ENCODE measurements at regions not wholly inside any gene's neighbourhood (a gene's known extent, or its start where the extent isn't known, plus 50 kb on each side); places are given as distances from the start of the nearest gene placed in this dataset.

- Histone ChIP-seq H3K27ac (ENCODE audit: low read depth, low read length) (no peak overlapping the region), H4K20me1 (ENCODE audit: insufficient read depth) (no peaks in the 10 kb centered on the region), H3K4me3 (replicated peaks in 1 of 2; ENCODE audit: low read depth in 1 of 2, low read length in 2 of 2) (no peak overlapping the region), H3K79me2 (ENCODE audit: insufficient read depth, low read length) (no peaks in the 10 kb centered on the region), H3K9ac (ENCODE audit: low read length) (no peak overlapping the region), H3K27me3 (ENCODE audit: insufficient read depth, low read length) (no peaks in the 10 kb centered on the region), H3K9me3 (ENCODE audit: control insufficient read depth in 1 of 2, insufficient read depth in 1 of 2, low read depth in 1 of 2, low read length in 2 of 2) (no peaks in the 10 kb centered on the region), H3K9me2 (ENCODE audit: insufficient read depth) (no peaks in the 10 kb centered on the region), H3K4me1 (ENCODE audit: control insufficient read depth in 1 of 2, insufficient read depth in 2 of 2, low read length in 2 of 2) (no peaks in the 10 kb centered on the region), H3K4me2 (ENCODE audit: low read length) (no peak overlapping the region), H3K36me3 (ENCODE audit: control insufficient read depth in 1 of 2, insufficient read depth in 2 of 2, low read length in 2 of 2) (no peaks in the 10 kb centered on the region), H2AFZ (ENCODE audit: low read depth, low read length, poor library complexity, severe bottlenecking) (no peak overlapping the region)
- POLR2A ChIA-PET, result no interaction called here
- CTCF ChIA-PET, result no interaction called here
- ATAC-seq (no peak), DNase-seq (ENCODE audit: low read depth, low spot score) (no peak)
- TF ChIP-seq ELF1 (IDR thresholded peaks at IDR 0.05; ENCODE audit: borderline replicate concordance, low read depth) (no peak), ATF3 (IDR thresholded peaks at IDR 0.05) (no peak), TCF7L2 (IDR thresholded peaks at IDR 0.05; ENCODE audit: borderline replicate concordance, extremely low read depth, insufficient read depth, insufficient read length) (no peak), CTCF (IDR thresholded peaks at IDR 0.05 in 2 of 3, conservative IDR thresholded peaks at IDR 0.05 in 1 of 3; ENCODE audit: borderline replicate concordance in 1 of 3, insufficient read depth in 1 of 3, low read depth in 2 of 3, low read length in 2 of 3) (no peak), ZBTB33 (IDR thresholded peaks at IDR 0.05; ENCODE audit: extremely low read depth, insufficient replicate concordance, low read length) (no peak), SIN3A (IDR thresholded peaks at IDR 0.05; ENCODE audit: low read depth) (no peak), CBX3 (IDR thresholded peaks at IDR 0.05; ENCODE audit: low read depth) (no peak), EZH2phosphoT487 (IDR thresholded peaks at IDR 0.05; ENCODE audit: borderline replicate concordance) (no peak), REST (IDR thresholded peaks at IDR 0.05; ENCODE audit: low read depth) (no peak), RAD21 (IDR thresholded peaks at IDR 0.05; ENCODE audit: low read depth) (no peak), SRF (IDR thresholded peaks at IDR 0.05; ENCODE audit: low read depth) (no peak), ZFX (IDR thresholded peaks at IDR 0.05) (no peak), POLR2AphosphoS5 (IDR thresholded peaks at IDR 0.05; ENCODE audit: low read depth, low read length) (no peak), MAX (IDR thresholded peaks at IDR 0.05) (no peak), POLR2A (IDR thresholded peaks at IDR 0.05; ENCODE audit: borderline replicate concordance, extremely low read depth, insufficient read depth, insufficient read length) (no peak), EZH2 (IDR thresholded peaks at IDR 0.05) (no peak), FOSL1 (IDR thresholded peaks at IDR 0.05; ENCODE audit: low read depth) (no peak), EGR1 (IDR thresholded peaks at IDR 0.05; ENCODE audit: low read depth) (no peak), SP1 (IDR thresholded peaks at IDR 0.05; ENCODE audit: low read depth) (no peak)
- no TSS peak for BruUV-seq (replicated peaks)
- RAD21 ChIA-PET (ENCODE audit: low non-redundant PET in 1 of 2, low total read pairs in 2 of 2, uncharacterized antibody in 2 of 2, unreplicated experiment in 2 of 2), result no interaction called here
- intact Hi-C loops (cut with micrococcal nuclease), result no loop called here
These were observed 125.3 kb upstream of the PARD3 start for GRCh38 chr10:34940436-34940835.
